Calu3 (cell line): ENCODE measurements at regions not wholly inside any gene's neighbourhood (a gene's known extent, or its start where the extent isn't known, plus 50 kb on each side); places are given as distances from the start of the nearest gene placed in this dataset.

ENCODE experiments used
- BruUV-seq: library from RNA; stranded (reverse); fragments of 400-500 nt; replicated peaks from 2 replicates; lab custom pipeline; 2021; lab: Mats Ljungman, UMichigan
- CTCF ChIA-PET: fragments of 300-600 bp; sonication (Branson Sonifier 250); formaldehyde crosslinking; loops from one replicate; lab custom pipeline; 2022; ENCODE audit warnings: antibody characterized with exemption; lab: Charles Lee
- DNase-seq: peaks from one replicate; pipeline ENCODE4 v3.0.0; 2022
- H3K27ac Mint-ChIP-seq: one replicate; pipeline ENCODE4 v1.8.0; 2022; ENCODE audit warnings: mixed read lengths; ENCODE audit not compliant: unreplicated experiment
- H3K27me3 Mint-ChIP-seq: one replicate; pipeline ENCODE4 v1.8.0; 2022; ENCODE audit warnings: mixed read lengths; ENCODE audit not compliant: unreplicated experiment
- H3K36me3 Mint-ChIP-seq: one replicate; pipeline ENCODE4 v1.8.0; 2022; ENCODE audit warnings: mild to moderate bottlenecking, moderate library complexity, mixed read lengths; ENCODE audit not compliant: insufficient read depth, unreplicated experiment
- H3K4me1 Mint-ChIP-seq: one replicate; pipeline ENCODE4 v1.8.0; 2022; ENCODE audit warnings: mild to moderate bottlenecking, low read depth, mixed read lengths; ENCODE audit not compliant: unreplicated experiment
- H3K4me3 Mint-ChIP-seq: one replicate; pipeline ENCODE4 v1.8.0; 2022; ENCODE audit warnings: mild to moderate bottlenecking, low read depth, moderate library complexity, mixed read lengths; ENCODE audit not compliant: unreplicated experiment
- H3K9me3 Mint-ChIP-seq: one replicate; pipeline ENCODE4 v1.8.0; 2022; ENCODE audit warnings: low read depth, mixed read lengths; ENCODE audit not compliant: unreplicated experiment
- CTCF ChIP-seq: fragments of 200-600 bp; IDR thresholded peaks from one replicate; pipeline ENCODE4 v1.8.0; 2022; ENCODE audit warnings: antibody characterized with exemption; ENCODE audit not compliant: unreplicated experiment
- intact Hi-C: fragments of 100-400 bp; cut with micrococcal nuclease; formaldehyde crosslinking; loops from one replicate; pipeline ENCODE4 v1.10.0; 2022; ENCODE audit not compliant: unreplicated experiment

DNA sequence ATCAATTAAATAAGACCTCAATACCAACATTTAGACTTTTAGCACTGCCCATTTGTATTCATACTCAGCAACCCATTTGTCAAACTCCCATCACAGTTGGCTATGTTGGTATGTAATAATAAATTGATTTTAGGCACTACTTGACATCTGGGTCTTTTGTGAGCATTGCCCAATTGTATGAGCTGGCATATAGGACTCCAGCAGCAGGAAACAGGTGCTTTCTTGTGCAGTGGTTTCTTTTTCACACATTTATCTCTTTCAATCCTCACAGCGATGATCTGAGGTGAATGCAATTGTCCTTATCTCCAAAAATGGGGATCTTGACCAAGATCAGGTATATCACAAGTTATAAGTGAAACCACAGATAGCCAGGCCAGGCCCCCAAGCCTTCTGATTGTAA is 96.9 kb upstream of the OXGR1 start:
- Mint-ChIP-seq H3K27me3 (no peaks in the 10 kb centered on the region), H3K4me1 (no peaks in the 10 kb centered on the region), H3K36me3 (no peaks in the 10 kb centered on the region), H3K9me3 (no peaks in the 10 kb centered on the region), H3K4me3 (no peak overlapping the region), H3K27ac (no peak overlapping the region)
- CTCF ChIA-PET = no interaction called here
- intact Hi-C loops = no loop called here
- TF ChIP-seq CTCF = no peak
- BruUV-seq = no TSS peak
- no peak for DNase-seq

DNA sequence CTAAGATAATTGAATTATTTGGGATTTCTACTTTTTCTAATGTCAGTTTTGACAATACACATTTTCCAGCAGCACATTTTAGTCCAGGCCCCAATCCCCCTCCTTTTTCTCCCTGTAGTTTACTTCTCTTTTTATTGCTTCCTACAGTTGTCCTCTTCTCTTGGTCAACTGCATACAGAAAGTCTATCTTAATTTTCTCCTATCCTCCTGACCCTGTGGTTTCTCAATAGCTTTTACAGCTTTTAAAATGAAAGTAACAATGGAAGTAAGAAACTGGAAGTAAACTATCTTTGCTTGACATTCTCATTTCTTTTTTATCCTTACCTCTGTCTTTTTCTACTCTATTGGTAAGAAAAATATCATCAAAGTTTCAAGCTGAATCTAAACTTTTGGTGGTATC is 106.5 kb upstream of the OXGR1 start:
- CTCF ChIA-PET = no interaction called here

DNA sequence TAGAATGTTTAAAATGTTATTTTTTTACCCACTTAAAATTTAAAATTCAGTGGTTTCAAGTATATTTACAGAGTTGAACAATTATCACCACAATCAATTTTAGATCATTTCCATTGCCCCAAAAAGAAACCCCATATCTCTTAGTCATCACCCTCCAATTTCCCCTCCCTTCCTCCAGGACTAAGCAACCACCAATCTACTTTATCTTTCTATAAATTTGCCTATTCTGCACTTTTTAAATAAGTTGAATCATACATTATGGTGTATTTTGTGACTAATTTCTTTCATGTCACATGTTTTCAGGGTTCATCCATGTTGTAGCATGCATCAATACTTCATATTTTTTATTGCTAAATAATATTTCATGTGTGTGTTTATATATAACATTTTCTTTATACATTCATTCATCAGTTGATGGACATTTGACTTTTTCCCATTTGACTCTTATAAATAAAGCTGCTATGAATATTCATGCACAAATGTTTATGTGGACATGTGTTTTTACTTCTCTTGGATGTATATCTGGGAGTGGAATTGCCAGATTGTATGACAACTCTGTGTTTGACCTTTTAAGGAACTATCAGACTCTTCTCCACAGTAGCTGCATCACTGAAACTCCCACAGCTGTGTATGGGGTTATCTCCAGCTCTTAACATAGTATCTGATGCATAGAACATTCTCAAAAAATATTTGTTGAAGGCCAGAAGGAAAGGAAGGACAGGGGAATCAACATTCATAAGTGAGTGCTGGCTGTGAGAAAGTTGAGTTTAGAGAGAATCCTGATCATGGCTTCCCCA is 107.8 kb upstream of the OXGR1 start:
- H3K27ac Mint-ChIP-seq = no peak overlapping the region
- no peaks in the 10 kb centered on the region for H3K27me3 Mint-ChIP-seq
- H3K4me1 Mint-ChIP-seq = no peaks in the 10 kb centered on the region
- BruUV-seq = no TSS peak
- intact Hi-C loops = no loop called here
- no peak overlapping the region for H3K4me3 Mint-ChIP-seq
- no peaks in the 10 kb centered on the region for H3K9me3 Mint-ChIP-seq
- DNase-seq = no peak
- no peak for TF ChIP-seq CTCF
- CTCF ChIA-PET = interaction anchor here (0.8 kb wide), 1 partner anchor 7 kb away, joined by 3 read pairs; no protein-coding TSS in a partner anchor
- no peaks in the 10 kb centered on the region for H3K36me3 Mint-ChIP-seq

More for the DNA sequence above, 106.5 kb upstream of the OXGR1 start:
- intact Hi-C loops = no loop called here
- no peaks in the 10 kb centered on the region for H3K36me3 Mint-ChIP-seq
- H3K4me3 Mint-ChIP-seq = no peak overlapping the region
- H3K27me3 Mint-ChIP-seq = no peaks in the 10 kb centered on the region
- no peaks in the 10 kb centered on the region for H3K9me3 Mint-ChIP-seq
- DNase-seq = no peak
- H3K4me1 Mint-ChIP-seq = no peaks in the 10 kb centered on the region
- BruUV-seq = no TSS peak
- no peak for TF ChIP-seq CTCF
- H3K27ac Mint-ChIP-seq = no peak overlapping the region

- Mint-ChIP-seq H3K9me3 (no peaks in the 10 kb centered on the region), H3K36me3 (no peaks in the 10 kb centered on the region), H3K4me3 (no peak overlapping the region), H3K27ac (no peak overlapping the region), H3K4me1 (peaks cover 21% of the 10 kb centered on the region), H3K27me3 (no peaks in the 10 kb centered on the region)
- no TSS peak for BruUV-seq
- TF ChIP-seq CTCF = no peak
- intact Hi-C loops = no loop called here
- no peak for DNase-seq
- CTCF ChIA-PET = no interaction called here
Observed at GRCh38 chr13:97106323-97106722, 112.0 kb upstream of the OXGR1 start.
